GM12878 (cell line): ENCODE measurements at regions not wholly inside any gene's neighbourhood (a gene's known extent, or its start where the extent isn't known, plus 50 kb on each side); places are given as distances from the start of the nearest gene placed in this dataset.

ENCODE experiments used
- ATAC-seq: fragments of 200-7000 bp; cut with Tn5 transposase; 3 replicates; pipeline ENCODE4 v1.9.1; 2020; ENCODE audit warnings: mild to moderate bottlenecking, moderate library complexity
- BruUV-seq: library from RNA; stranded (reverse); fragments of 400-500 nt; replicated peaks from 2 replicates; lab custom pipeline; 2021; lab: Mats Ljungman, UMichigan
- CTCF ChIA-PET: fragments of 300-600 bp; sonication (Branson Sonifier 250); formaldehyde crosslinking; extraction: SDS; loops from one replicate; lab custom pipeline; 2021; ENCODE audit warnings: inconsistent platforms; lab: Yijun Ruan, JAX
- POLR2A ChIA-PET: fragments of 350-600 bp; formaldehyde crosslinking; extraction: SDS; loops from one replicate; lab custom pipeline; 2021; ENCODE audit warnings: inconsistent platforms; lab: Charles Lee
- RAD21 ChIA-PET: fragments of 300-600 bp; sonication (Branson Sonifier 250); formaldehyde crosslinking; loops from one replicate; lab custom pipeline; 2023; ENCODE audit warnings: antibody characterized with exemption; ENCODE audit not compliant: unreplicated experiment; lab: Charles Lee
- SMC1A ChIA-PET: fragments of 300-600 bp; sonication (Branson Sonifier 250); formaldehyde crosslinking; loops from one replicate; lab custom pipeline; 2023; ENCODE audit not compliant: unreplicated experiment, uncharacterized antibody; lab: Charles Lee
- DNase-seq: peaks from one replicate; pipeline ENCODE4 v3.0.0-alpha.2; 2011; ENCODE audit warnings: low read depth, low spot score
- FAIRE-seq: peaks from 3 replicates; lab custom pipeline; 2011; peaks lifted over from hg19 to GRCh38; lab: Jason Lieb, UNC
- H2AFZ ChIP-seq: 2 replicates; pipeline ENCODE4 v1.6.0; 2011; ENCODE audit warnings: low read depth, low read length, control low read depth; ENCODE audit not compliant: control insufficient read depth
- H3K27ac ChIP-seq: 2 replicates; pipeline ENCODE4 v1.5.1; 2011; ENCODE audit warnings: control low read depth; ENCODE audit not compliant: control insufficient read depth, insufficient read depth
- H3K27me3 ChIP-seq, 2 experiments: replicated peaks in 1 of 2; 2 replicates each; pipeline versions ENCODE4 v1.6.0 to v1.6.1; 2011; ENCODE audit warnings: low read length in 1 of 2; ENCODE audit not compliant: control insufficient read depth in 2 of 2, insufficient read depth in 2 of 2
- H3K36me3 ChIP-seq, 2 experiments: 2 replicates each; pipeline ENCODE4 v1.5.1; 2011; ENCODE audit warnings: low read length in 1 of 2; ENCODE audit not compliant: control insufficient read depth in 2 of 2, insufficient read depth in 2 of 2
- H3K4me1 ChIP-seq: 2 replicates; pipeline ENCODE4 v1.6.1; 2011; ENCODE audit warnings: mild to moderate bottlenecking, low read length, moderate library complexity, mixed read lengths; ENCODE audit not compliant: control insufficient read depth, insufficient read depth
- H3K4me2 ChIP-seq: 2 replicates; pipeline ENCODE4 v1.6.0; 2011; ENCODE audit warnings: control low read depth; ENCODE audit not compliant: control insufficient read depth, insufficient read depth
- H3K4me3 ChIP-seq: fragments of 200-600 bp; sonication (generic); 2 replicates; pipeline ENCODE4 v1.5.1; 2016
- H3K79me2 ChIP-seq: 2 replicates; pipeline ENCODE4 v1.6.0; 2011; ENCODE audit warnings: low read length; ENCODE audit not compliant: control insufficient read depth, insufficient read depth
- H3K9ac ChIP-seq: 2 replicates; pipeline ENCODE4 v1.8.0; 2011; ENCODE audit warnings: low read length, control low read depth, mixed read lengths; ENCODE audit not compliant: control insufficient read depth, insufficient read depth
- H3K9me3 ChIP-seq: replicated peaks from 3 replicates; pipeline ENCODE4 v1.5.1; 2011; ENCODE audit warnings: mild to moderate bottlenecking, low read length; ENCODE audit not compliant: control insufficient read depth, insufficient read depth
- H4K20me1 ChIP-seq: 2 replicates; pipeline ENCODE4 v1.6.0; 2011; ENCODE audit not compliant: control insufficient read depth, insufficient read depth
- BRCA1 ChIP-seq: IDR thresholded peaks from 2 replicates; pipeline ENCODE4 v1.6.1; 2011; ENCODE audit warnings: low read depth, low read length, improper control_type of control experiment
- CBX3 ChIP-seq: fragments of 200-600 bp; sonication (generic); IDR thresholded peaks from 2 replicates; pipeline ENCODE4 v1.6.1; 2016; ENCODE audit warnings: low read depth, borderline replicate concordance
- CEBPZ ChIP-seq: fragments of 150-350 bp; IDR thresholded peaks from 2 replicates; pipeline ENCODE4 v1.6.1; 2016; ENCODE audit warnings: low read depth, low read length
- CTCF ChIP-seq, 3 experiments: IDR thresholded peaks in 2 of 3; conservative IDR thresholded peaks in 1 of 3; 2 replicates each; pipeline ENCODE4 v1.5.1; 2011; ENCODE audit warnings: low read depth in 3 of 3, low read length in 3 of 3, mild to moderate bottlenecking in 3 of 3, control low read depth in 2 of 3, moderate library complexity in 2 of 3, inconsistent platforms in 1 of 3, mixed read lengths in 1 of 3; ENCODE audit not compliant: control insufficient read depth in 2 of 3, insufficient read depth in 1 of 3; ENCODE audit errors: extremely low read depth in 1 of 3
- HDAC6 ChIP-seq: fragments of 200-600 bp; sonication (generic); IDR thresholded peaks from one replicate; pipeline ENCODE4 v1.8.0; 2017; ENCODE audit warnings: antibody characterized with exemption; ENCODE audit not compliant: unreplicated experiment
- IKZF2 ChIP-seq, 2 experiments: fragments of 450-650 bp; IDR thresholded peaks; 2 replicates each; pipeline ENCODE4 v1.6.1; 2017; ENCODE audit warnings: mild to moderate bottlenecking in 2 of 2, moderate library complexity in 2 of 2
- PAX8 ChIP-seq: fragments of 450-650 bp; IDR thresholded peaks from 2 replicates; pipeline ENCODE4 v1.6.1; 2017; ENCODE audit warnings: mild to moderate bottlenecking, moderate library complexity
- REST ChIP-seq: IDR thresholded peaks from 2 replicates; pipeline ENCODE4 v1.6.1; 2012; ENCODE audit warnings: mild to moderate bottlenecking, low read depth, low read length
- SMC3 ChIP-seq: IDR thresholded peaks from 2 replicates; pipeline ENCODE4 v1.6.1; 2011; ENCODE audit warnings: low read length, improper control_type of control experiment, borderline replicate concordance
- WRNIP1 ChIP-seq: IDR thresholded peaks from 2 replicates; pipeline ENCODE4 v1.6.1; 2011; ENCODE audit warnings: low read depth, low read length, improper control_type of control experiment, borderline replicate concordance
- YY1 ChIP-seq: IDR thresholded peaks from 2 replicates; pipeline ENCODE4 v1.6.1; 2011; ENCODE audit warnings: low read depth, mild to moderate bottlenecking, low read length
- ZNF274 ChIP-seq: IDR thresholded peaks from one replicate; pipeline ENCODE4 v1.8.0; 2011; ENCODE audit not compliant: insufficient read length, insufficient read depth
- WGBS: methylation state at CpG from one replicate; pipeline ENCODE4 v1.1.6; 2016; ENCODE audit warnings: low lambda C conversion rate; ENCODE audit not compliant: insufficient replicate concordance, insufficient coverage; ENCODE audit errors: missing lambda C conversion rate; 5-methylcytosine and 5-hydroxymethylcytosine counted together
- in situ Hi-C: fragments of 300-500 bp; cut with MboI; formaldehyde crosslinking; loops from 9 replicates; pipeline ENCODE4 v1.14.3; 2018; ENCODE audit warnings: mixed read lengths
- intact Hi-C: fragments of 100-400 bp; cut with micrococcal nuclease; formaldehyde crosslinking; loops from one replicate; pipeline ENCODE4 v1.14.2; 2022; ENCODE audit not compliant: unreplicated experiment
- TF ChIP-seq, protein P1 (sequence below): IDR thresholded peaks from 2 replicates; pipeline ENCODE4 v1.6.1; 2011; ENCODE audit warnings: borderline replicate concordance, low read depth, mild to moderate bottlenecking, moderate library complexity, low read length; ENCODE audit not compliant: insufficient read depth, poor library complexity, severe bottlenecking

DNA sequence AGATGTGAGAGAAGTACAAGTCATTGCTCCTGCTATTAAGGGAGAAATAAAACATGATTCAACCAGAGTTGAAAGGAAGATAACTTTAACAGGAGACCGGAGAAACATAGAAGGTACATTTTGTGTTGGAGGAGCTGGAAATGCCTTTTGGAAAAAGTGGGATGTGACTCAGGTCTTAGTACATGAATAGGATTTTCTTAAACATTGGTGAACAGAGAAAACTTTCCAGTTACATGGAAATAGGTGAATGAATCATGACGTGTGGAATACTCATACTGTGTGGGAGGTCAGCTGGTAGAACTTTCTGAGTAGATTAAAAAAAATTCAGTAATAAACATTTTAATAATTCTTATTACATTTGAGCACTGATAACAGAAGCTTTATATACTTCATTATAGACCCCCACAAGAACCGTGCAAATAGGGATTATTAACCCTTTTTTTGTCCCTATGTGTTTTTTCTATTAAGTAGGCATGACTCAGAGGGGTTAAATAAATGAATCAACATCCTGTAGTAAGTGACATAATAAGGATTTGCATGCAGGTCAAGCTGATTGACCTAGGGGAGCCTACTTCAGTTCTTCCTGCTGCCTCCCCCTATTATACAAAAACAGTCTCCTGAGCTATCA lies 710.5 kb downstream of the NOVA1 start:
- intact Hi-C loops = no loop called here
- no TSS peak for BruUV-seq
- SMC1A ChIA-PET = no interaction called here
- TF ChIP-seq, protein P1, sequence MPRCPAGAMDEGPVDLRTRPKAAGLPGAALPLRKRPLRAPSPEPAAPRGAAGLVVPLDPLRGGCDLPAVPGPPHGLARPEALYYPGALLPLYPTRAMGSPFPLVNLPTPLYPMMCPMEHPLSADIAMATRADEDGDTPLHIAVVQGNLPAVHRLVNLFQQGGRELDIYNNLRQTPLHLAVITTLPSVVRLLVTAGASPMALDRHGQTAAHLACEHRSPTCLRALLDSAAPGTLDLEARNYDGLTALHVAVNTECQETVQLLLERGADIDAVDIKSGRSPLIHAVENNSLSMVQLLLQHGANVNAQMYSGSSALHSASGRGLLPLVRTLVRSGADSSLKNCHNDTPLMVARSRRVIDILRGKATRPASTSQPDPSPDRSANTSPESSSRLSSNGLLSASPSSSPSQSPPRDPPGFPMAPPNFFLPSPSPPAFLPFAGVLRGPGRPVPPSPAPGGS = no peak
- no peak for TF ChIP-seq ZNF274
- TF ChIP-seq CEBPZ = no peak
- TF ChIP-seq REST = no peak
- TF ChIP-seq BRCA1 = no peak
- no peak for TF ChIP-seq CBX3
- no peak for TF ChIP-seq CTCF (IDR thresholded peaks at IDR 0.05 in 2 of 3, conservative IDR thresholded peaks at IDR 0.05 in 1 of 3; ENCODE audit: control insufficient read depth in 2 of 3, extremely low read depth in 1 of 3, insufficient read depth in 1 of 3, low read depth in 3 of 3, low read length in 3 of 3)
- TF ChIP-seq IKZF2 (IDR thresholded peaks at IDR 0.05) = no peak
- no peak for TF ChIP-seq WRNIP1
- no peak for TF ChIP-seq HDAC6
- no peak for TF ChIP-seq YY1
- no peak for TF ChIP-seq SMC3
- no peak for TF ChIP-seq PAX8

More for the DNA sequence above, 710.5 kb downstream of the NOVA1 start:
- Histone ChIP-seq H3K4me3 (no peak overlapping the region), H3K4me1 (no peaks in the 10 kb centered on the region), H4K20me1 (no peaks in the 10 kb centered on the region), H3K9me3 (no peaks in the 10 kb centered on the region), H3K79me2 (no peaks in the 10 kb centered on the region), H3K27ac (no peak overlapping the region), H3K4me2 (no peak overlapping the region), H3K9ac (no peak overlapping the region), H3K27me3 (no peaks in the 10 kb centered on the region), H2AFZ (no peak overlapping the region), H3K36me3 (no peaks in the 10 kb centered on the region)
- ATAC-seq (no peak), DNase-seq (no peak), FAIRE-seq (no peak)
- ChIA-PET CTCF (no interaction called here), POLR2A (no interaction called here), RAD21 (no interaction called here)
- WGBS = 23% methylated on average over 3 of the region's 3 CpGs
- in situ Hi-C loops = no loop called here
